C4-2B (cell line): ENCODE measurements at regions not wholly inside any gene's neighbourhood (a gene's known extent, or its start where the extent isn't known, plus 50 kb on each side); places are given as distances from the start of the nearest gene placed in this dataset.
"Not testable (repeated sequence)": the region's sequence is repeated elsewhere in the genome, so short reads cannot be mapped to it uniquely, and the experiment has no call there.

ENCODE experiments used
- H3K27ac ChIP-seq: fragments of 450-650 bp; 2 replicates; pipeline ENCODE4 v1.5.1; 2017
- CTCF ChIP-seq: fragments of 450-650 bp; conservative IDR thresholded peaks from 2 replicates; pipeline ENCODE4 v1.5.1; 2017; ENCODE audit warnings: mild to moderate bottlenecking
- ZFX ChIP-seq: fragments of 450-650 bp; IDR thresholded peaks from 2 replicates; pipeline ENCODE4 v1.6.1; 2017

DNA sequence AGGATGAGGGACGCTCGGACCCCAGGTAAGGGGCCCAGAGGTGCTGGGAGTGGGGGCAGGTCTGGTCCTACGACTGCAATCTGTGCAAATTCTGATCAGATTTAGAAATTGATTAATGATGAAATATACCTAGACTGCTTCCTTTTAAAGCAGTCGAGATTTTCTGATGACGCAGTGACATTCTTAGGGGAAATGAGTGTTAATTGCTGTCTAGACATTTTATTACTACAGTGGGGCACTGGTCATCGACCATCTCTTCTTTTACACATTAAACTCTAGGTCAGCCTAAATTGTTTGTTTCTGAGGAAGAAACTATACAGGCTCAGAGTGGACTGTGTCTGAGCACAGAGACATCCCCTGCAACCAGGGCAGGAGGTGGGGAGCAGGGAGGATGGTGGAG lies 154.4 kb upstream of the SALL3 start:
- TF ChIP-seq ZFX = no peak
- no peak for TF ChIP-seq CTCF

GRCh38 chr18:78826631-78827030 lies 153.0 kb upstream of the SALL3 start:
- H3K27ac ChIP-seq = no peak overlapping the region
- TF ChIP-seq CTCF (no peak), ZFX (no peak)

More for the DNA sequence above, 154.4 kb upstream of the SALL3 start:
- no peak overlapping the region for H3K27ac ChIP-seq

DNA sequence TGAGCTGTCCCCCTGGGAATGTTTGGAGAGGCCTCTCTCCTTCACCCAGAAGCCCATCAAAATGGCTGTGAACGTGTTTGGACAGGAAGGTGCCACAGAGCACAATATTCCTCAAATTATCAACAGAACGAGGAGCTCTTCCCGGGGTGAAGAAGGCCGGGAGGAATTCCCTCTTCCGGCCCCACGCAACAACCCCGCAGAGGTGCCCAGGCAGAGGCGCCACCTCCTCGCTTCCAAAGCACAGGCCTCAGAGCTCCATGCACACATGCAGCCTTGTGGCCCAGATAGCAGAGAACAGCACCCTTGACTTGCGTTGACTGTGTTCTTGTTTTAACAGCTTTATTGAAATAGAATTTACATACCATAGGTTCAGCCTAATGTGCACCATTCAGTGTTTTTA lies 152.5 kb upstream of the SALL3 start:
- no peak overlapping the region for H3K27ac ChIP-seq
- no peak for TF ChIP-seq ZFX
- no peak for TF ChIP-seq CTCF

- TF ChIP-seq CTCF (no peak), ZFX (no peak)
- no peak overlapping the region for H3K27ac ChIP-seq
Measured at GRCh38 chr18:78828131-78828530, 151.5 kb upstream of the SALL3 start.

DNA sequence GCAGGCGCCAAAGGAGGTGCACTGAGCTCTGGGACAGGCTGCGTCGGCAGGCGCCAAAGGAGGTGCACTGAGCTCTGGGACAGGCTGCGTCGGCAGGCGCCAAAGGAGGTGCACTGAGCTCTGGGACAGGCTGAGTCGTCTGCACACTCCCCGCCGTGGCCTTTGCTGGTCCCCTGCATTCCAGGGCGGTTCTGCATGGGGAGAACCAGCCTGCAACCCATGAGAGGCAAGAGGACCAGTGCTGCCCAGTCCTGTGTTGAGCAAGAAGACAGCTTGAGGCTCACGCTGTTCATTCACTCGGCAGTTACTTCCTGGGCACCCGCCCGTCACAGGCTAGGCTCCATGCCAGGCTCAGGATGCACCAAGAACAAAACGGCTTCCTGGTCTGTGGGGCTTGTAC lies 150.6 kb upstream of the SALL3 start:
- H3K27ac ChIP-seq = not testable (repeated sequence)

DNA sequence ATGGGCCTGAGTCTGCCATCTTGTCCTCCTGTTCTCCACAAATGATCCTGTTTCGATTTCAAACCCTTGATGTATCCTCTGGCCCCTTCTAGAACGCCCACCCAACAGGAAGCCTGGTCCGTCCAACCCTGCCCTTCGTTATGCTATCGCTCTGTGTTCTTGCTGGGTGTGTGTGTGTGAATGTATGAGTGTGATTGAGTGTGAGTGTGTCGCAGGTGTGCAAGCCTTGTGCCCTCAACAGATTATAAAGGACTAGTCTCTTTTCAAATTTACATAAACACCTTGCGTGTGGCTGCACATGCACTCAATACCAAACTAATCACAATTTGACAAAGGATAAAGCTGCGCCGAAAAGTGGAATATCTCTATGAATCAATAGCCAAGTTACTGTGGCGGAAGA lies 149.5 kb upstream of the SALL3 start:
- H3K27ac ChIP-seq = no peak overlapping the region
- TF ChIP-seq ZFX = no peak
- no peak for TF ChIP-seq CTCF

- no peak for TF ChIP-seq ZFX
- TF ChIP-seq CTCF = no peak
- no peak overlapping the region for H3K27ac ChIP-seq
Measured at GRCh38 chr18:78830826-78831225, 148.8 kb upstream of the SALL3 start.

DNA sequence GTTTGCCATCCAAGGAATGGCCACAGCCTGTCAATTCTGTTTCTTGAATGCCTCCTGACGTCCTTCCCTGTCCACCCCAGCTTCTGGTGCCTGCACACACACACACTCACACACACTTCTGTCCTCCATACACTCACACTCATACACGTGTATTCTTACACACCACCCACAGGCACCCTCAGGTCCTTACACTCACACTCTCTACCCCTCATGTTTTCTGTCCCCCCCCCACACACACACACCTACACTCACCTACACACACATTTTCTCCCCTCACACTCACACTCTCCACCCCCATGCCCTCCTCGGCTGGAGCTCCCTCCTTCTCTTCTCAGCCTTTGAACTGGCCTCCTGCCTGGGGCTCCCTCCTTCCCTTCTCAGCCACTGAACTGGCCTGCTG lies 148.0 kb upstream of the SALL3 start:
- no peak overlapping the region for H3K27ac ChIP-seq
- no peak for TF ChIP-seq ZFX
- no peak for TF ChIP-seq CTCF
